Myocyte (in vitro differentiated cells): ENCODE measurements at regions not wholly inside any gene's neighbourhood (a gene's known extent, or its start where the extent isn't known, plus 50 kb on each side); places are given as distances from the start of the nearest gene placed in this dataset.

Experiments used
- DNase-seq: peaks from one replicate; pipeline ENCODE4 v3.0.0-alpha.2; 2012; ENCODE audit warnings: low read depth

GRCh38 chr7:22658031-22658430, 69.0 kb upstream of the IL6 start:
- DNase-seq: no peak

- DNase-seq: no peak
Measured at GRCh38 chr7:22657479-22657878, 69.5 kb upstream of the IL6 start.

GRCh38 chr7:22655781-22656180, 71.2 kb upstream of the IL6 start:
- no peak for DNase-seq

GRCh38 chr7:22654831-22655230, 72.2 kb upstream of the IL6 start:
- no peak for DNase-seq

GRCh38 chr7:22653951-22654350, 73.0 kb upstream of the IL6 start:
- DNase-seq: no peak

- DNase-seq: peak; percentile 42
Measured at GRCh38 chr7:22651534-22652243, 75.3 kb upstream of the IL6 start.

- no peak for DNase-seq
Measured at GRCh38 chr7:22651036-22651435, 76.0 kb upstream of the IL6 start.

DNA sequence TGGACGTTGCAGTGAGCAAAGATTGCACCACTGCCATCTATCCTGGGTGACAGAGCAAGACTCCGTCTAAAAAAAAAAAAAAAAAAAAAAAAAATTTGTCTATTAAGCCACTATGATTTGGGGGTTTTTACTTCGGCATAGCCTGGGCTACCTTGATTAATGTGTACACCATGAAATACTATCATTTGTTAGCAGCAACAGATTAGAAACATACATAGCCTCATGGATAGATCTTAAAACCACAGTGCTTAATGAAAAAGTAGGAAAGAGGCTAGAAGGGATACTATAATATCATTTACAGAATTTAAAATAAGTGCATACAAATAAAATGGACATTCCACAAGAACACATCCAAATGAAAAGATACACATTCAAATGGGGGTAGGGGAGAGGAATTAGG, 77.3 kb upstream of the IL6 start:
- DNase-seq: no peak

DNA sequence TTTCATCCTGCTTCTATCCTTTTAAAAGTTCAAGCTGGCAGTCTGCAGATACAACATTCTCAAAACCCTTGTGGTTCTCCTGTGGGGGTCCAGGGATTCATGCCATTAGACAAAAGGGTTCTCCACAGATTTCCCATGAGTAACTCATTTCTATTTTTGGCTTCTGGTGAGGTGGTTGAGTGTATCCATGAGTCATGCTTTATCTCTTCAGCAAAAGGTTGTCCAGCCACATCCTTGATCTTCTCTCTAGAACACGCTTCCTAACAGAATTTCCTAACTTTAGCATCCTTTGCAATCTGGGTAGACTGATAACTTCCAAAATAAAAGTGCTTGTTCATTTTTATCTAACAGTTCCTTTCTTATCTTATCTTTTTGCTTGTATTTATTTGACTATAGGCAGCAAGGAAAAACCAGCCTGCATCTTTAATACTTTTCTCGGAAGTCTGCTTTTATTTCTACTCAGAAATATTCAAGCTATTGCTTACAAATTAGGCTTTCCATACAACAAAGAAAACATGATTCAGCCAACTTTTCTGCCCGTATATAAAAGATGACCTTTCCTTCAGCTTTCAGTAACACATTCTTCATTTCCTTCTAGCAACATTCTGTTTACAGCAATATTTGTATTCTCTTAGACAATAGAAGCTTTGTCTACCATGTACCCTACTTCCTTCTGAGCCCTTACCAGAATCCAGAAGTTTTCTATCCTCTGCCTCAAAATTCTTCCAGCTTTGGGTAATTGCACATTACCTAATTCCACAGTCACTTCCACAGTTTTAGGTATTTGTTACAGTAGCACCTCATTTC, 79.3 kb upstream of the IL6 start:
- peak; percentile 97 for DNase-seq

DNA sequence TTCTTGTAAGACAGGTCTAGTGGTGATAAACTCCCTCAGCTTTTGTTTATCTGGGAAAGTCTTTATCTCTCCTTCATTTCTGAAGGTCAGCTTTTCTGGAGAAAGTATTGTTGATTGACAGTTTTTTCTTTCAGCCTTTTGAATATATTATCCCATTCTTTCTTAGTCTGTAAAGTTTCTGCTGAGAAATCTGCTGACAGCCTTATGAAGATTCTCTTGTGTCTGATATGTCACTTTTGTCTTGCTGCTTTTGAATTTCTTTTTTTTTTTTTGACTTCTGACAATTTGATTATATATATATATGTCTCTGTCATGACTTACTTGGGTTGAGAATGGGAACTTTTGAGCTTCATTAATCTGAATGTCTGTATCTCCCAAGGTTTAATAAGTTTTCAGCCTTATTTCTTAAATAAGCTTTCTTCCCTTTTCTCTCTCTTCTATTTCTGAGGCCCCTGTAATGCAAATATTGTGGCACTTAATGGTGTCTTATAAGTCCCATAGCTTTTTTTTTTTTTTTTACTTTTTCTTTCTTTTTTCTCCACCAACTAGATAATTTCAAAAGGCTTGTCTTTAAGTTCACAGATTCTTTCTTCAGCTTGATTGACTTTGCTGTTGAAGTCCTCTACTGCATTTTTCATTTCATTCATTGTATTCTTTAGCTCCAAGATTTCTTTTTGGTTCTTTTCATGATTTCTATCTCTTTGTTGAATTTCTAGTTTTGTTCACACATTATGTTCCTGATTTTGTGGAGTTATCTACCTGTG, 81.4 kb upstream of the IL6 start:
- DNase-seq: no peak

GRCh38 chr7:22642454-22642853, 84.5 kb upstream of the IL6 start:
- DNase-seq: no peak

- DNase-seq: no peak
Measured at GRCh38 chr7:22640269-22640668, 86.7 kb upstream of the IL6 start.

GRCh38 chr7:22639396-22639795, 87.6 kb upstream of the IL6 start:
- DNase-seq: no peak

DNA sequence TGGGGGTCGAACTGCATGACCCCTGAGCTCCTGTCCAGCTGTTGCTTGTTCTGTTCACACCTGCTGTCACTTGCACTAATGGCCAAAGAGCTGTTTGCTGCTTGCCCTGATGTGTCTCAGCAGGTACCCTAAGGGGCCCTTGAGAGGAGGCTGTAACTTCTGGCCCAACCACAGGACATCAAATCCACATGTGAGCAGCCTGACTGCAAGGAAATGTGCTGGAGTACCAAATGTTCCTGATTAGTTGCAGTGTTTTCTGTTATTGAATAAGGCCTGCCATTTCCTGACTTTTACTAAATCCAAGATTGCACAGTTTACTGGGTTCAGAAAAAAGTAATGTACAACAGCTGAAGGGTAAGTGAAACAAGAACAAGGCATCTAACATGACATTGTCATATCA, 91.7 kb upstream of the IL6 start:
- DNase-seq: no peak

DNA sequence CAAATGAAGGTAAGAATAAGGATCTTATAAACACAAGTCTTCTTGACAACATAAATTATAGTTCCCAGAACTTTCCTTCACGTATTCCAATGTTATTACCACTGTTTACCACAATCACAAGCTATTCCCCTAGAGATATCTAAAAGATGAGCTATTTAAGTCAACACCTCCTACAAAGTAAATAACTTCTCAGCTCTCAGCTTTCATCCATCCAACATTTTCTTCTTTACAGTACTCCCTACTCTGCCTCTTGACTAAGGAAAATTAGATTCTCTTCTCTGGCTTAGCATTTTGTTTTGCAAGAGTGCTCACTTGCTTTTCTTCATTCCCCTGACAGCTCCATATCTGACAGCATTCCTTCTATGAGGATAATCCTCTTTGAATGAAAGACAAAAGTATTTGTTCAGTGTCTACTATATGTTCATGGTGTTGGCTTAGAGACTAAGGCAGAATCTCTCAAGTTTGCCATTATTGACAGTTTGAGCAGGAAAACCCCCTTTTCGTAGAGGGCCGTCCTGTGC, 93.0 kb upstream of the IL6 start:
- no peak for DNase-seq

DNA sequence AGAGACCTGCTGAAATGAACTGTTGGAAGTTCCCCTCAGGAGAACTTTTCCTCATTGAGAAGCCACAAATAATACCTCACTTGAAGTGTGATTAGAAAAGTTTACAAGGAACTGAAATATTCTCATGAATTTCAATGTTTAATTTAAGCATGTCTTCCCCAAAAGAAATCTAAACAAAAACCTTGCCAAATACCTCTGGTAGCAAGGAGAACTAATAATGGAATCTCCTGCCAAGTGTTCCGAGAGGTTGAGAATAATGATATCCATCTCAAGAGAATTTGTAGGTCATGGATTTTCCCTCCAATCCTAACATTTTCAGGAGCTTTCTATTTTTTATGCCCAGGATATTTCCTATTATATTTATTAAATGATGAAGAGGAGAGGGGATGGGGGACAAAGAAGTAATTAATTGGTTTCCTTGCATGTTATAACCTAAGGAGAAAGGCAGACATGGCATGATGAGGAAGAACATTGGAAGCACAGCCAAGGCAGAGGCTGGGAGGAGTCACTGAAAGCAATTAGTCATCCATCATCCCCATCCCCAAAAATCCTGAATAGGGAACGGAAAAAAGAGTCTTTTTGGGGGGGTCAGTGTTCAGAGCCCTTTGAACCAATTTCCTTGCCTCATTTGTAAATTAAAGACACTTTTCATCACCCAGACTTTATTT, 93.6 kb upstream of the IL6 start:
- no peak for DNase-seq

DNA sequence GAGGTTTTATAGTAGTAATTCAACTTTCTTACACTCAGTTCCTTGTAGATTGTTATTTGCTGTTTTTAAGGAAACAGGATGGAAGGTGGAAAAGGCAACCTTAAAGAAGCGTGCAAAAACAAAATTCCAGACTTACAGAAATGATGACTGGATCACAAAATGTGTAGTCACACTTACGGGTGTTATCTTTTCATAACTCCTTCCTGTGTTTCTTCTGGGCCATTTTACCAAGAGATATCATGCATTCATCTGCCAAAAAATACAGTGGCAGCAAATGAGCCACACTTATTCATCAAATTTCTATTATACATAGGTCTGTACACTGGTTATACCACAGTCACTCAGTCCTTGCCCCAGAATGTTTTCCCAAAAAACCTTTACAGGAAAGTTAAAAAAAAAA, 94.3 kb upstream of the IL6 start:
- DNase-seq: no peak

DNA sequence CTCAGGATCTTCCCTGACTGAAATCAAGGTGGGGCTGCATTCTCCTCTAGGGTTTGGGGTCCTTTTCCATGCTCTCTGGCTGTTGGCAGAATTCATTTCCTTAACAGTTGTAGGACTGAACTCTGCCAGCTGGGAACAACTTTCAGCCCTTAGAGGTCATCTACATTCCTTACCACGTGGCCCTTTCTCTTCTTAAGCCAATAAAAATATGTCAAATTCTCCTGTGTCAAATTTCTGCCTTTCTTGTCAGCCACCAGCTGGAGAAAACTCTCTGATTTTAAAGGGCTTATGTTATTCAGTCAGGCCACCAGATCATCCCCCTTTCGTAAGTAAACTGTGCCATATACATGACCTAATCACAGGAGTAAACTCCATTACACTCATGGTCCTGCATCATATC, 95.3 kb upstream of the IL6 start:
- DNase-seq: peak; percentile 42

DNA sequence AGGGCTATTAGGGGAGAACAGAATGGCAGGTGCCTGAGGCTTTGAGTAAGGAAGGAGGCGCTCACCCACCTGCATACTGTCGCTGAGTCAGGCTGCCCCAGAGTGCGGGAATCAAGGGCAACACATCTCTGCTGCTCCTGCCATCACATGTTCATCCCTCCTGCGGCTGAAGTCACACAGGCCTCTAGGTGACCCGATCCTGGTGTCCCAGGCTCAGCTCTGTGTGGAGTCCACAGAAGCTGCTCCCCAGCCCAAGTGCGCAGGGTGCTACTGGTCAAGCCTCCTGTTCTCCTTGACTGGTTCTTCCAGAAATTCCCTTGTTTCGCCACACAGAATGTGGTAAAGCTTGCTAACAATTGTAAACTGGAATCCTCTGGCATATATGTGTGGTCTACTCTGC, 96.9 kb upstream of the IL6 start:
- DNase-seq: no peak

DNA sequence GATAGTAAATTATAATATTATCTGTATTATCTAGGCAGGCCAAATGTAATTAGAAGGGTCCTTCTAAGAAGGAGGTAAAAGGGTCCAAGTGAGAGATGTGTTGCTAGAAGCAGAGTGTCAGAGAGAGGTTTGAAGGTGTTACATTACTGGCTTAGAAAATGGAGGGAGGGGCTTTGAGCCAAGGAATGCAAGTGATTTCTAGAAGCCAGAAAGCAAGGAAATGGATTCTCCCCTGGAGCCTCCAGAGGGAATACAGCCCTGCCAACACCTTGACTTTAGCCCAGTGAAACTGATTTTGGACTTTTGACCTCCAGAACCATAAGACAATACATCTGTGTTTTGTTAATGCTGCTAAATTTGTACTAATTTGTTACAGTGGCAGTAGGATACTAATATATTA, 97.9 kb upstream of the IL6 start:
- DNase-seq: no peak

DNA sequence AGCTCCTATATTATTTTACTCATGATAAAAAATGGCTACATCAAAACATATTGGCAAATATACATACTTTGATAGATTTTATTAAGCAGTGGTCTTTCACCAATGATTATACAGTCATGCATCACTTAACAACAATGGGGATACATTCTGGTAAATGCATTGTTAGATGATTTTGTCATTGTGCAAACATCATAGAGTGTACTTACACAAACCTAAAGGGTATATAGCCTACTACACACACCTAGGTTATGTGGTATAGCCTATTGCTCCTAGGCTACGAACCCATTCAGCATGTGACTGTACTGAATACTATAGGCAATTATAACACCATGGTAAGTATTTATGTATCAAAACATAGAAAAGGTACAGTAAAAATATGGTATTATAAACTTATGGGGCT, 98.9 kb upstream of the IL6 start:
- no peak for DNase-seq
